Pons (tissue), 1 donor: ENCODE measurements at regions not wholly inside any gene's neighbourhood (a gene's known extent, or its start where the extent isn't known, plus 50 kb on each side); places are given as distances from the start of the nearest gene placed in this dataset.
A peak's percentile ranks its signal among the peaks of the same experiment; 100 is the strongest.
"Not testable (repeated sequence)": the region's sequence is repeated elsewhere in the genome, so short reads cannot be mapped to it uniquely, and the experiment has no call there.

ENCODE experiments used
- DNase-seq: peaks from one replicate; pipeline ENCODE4 v3.0.0-alpha.2; 2016; ENCODE audit warnings: low spot score

- DNase-seq: not testable (repeated sequence)
Measured at GRCh38 chr7:56697058-56697457, 435.2 kb downstream of the ZNF479 start.

DNA sequence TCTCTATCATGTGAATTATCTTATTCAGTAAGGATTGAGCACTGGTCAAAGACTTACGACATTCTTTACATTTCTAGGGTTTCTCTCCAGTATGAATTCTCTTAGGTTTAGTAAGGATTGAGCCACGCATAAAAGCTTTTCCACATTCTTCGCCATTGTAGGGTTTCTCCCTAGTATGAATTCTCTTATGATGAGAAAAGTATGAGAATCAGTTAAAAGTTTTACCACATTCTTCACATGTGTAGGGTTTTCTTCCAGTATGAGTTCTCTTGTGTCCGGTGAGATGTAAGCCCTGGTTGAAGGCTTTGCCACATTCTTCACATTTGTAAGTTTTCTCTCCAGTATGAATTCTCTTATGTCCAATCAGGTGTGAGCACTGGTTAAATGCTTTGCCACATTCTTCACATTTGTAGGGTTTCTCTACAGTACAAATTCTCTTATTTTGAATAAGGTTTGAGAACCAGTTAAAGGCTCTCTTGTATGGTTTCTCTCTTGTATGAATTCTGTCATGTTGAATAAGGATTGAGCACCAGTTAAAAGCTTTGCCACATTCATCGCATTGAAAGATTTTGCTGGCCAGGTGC, 445.9 kb downstream of the ZNF479 start:
- DNase-seq: no peak

GRCh38 chr7:56639173-56639746, 493.0 kb downstream of the ZNF479 start:
- DNase-seq: no peak

GRCh38 chr7:56609852-56610355, 493.7 kb upstream of the NUPR2 start:
- DNase-seq: no peak

DNA sequence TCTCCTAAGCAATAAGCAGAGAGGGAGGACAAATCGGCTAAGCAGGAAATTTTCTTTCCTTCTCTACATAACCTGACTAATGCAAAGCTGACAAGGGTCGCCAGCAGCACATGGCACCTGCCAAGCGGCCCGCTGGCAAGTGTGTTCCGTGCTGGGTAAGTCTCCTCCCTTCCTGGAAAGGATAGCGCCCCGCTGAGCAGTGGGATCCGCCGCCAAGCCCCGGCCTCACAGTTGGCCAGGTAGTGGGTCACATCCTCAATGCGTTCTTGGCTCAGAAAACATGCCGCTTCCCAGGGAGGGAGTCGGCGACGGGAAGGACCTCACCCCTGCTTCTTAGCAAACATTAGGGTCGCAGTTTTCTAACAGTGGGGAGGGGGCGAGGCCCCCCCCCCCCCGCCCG, 488.9 kb upstream of the NUPR2 start:
- DNase-seq: no peak

DNA sequence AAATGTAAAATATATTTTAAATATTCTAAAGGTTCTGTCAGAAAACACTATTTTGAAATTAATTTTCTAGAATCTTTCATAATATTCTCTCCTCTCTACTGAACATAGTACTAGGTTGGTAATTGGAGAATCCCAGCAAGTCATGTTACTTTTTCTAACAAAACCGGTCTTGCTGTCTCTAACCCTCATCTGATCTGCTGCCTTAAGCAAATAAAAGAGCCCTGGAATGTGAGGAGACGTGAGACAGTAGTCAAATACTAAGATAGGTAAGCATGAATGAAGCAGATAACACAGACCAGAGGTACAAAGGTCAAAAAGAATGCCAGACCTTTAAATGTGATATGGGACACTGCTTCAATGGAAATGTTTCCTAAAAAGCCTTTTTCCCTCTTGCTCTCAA, 462.4 kb upstream of the NUPR2 start:
- DNase-seq: no peak

DNA sequence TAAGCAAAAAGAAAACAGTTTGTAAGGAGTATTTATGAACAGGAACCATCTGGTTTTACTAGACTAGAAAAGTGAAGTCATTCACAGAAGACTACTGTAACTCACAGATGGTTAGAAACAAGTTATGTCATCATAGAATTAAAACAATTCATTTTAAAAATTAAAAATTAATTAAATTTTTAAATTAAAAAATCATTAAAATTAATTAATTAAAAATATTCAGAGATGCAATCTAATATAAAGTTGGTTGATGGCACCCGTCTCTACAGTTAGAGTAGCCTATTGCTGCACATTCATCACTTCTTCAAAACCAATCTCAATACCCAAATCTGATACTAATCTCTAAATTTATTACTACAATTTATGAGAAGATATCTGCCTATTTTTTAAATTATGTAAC, 454.8 kb upstream of the NUPR2 start:
- no peak for DNase-seq

- DNase-seq: no peak
Measured at GRCh38 chr7:56538541-56539429, 422.6 kb upstream of the NUPR2 start.

GRCh38 chr7:56537952-56538351, 421.7 kb upstream of the NUPR2 start:
- DNase-seq: peak; percentile 9

GRCh38 chr7:56537477-56537876, 421.3 kb upstream of the NUPR2 start:
- no peak for DNase-seq

DNA sequence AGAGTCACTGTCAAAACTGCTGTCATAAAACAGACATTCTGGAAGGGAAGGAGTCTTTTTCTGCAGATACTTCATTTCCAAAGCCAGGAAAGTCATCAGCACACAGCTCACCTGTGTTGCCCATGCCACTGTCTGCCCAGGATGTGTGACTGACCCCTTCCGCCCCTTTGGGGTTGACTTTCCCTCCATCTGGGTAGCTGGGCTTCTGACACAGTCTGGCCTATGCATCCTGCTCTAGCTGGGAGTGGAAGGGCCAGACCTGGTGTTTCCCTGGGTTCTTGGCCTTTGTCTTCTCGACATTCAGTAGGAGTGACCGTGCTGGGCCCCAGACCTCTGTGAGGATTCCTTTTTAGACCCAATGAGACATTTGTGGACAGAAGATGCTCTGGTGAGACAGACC, 378.9 kb upstream of the NUPR2 start:
- DNase-seq: no peak

DNA sequence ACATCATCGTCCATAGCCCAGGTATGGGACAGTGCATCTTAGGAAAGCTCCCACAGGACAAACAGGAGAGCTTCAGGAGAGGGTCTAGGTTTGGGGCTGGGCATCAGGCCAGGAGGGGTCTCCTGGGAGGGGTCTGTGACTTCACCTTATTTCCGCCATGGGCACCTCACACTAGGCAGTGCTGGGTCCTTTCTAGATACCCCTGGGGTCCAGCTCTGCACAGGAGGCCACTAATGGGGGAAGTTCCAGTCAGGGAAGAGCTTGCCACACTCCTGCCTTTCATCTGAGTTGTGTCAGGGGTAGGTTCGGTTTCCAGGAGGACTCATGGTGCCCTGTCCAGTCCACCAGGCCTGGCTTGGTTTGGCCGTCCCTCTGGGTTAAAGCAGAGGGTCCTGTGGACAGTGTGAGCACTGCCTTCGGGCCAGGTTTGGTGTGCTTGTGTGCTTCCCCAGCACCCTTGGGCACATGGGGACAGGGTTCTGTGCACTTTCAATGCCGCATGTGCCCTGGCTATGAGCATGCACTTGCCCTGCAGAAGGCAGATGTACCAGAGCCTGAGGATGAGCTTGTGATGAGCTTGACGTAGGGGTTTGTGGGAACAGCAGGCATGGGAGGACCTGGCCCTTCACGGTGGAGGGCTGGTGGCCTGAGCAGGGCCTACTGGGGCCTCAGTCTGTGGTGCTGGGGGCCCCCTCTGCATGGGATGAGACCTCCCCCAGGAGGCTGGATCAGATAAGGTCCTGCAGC, 377.7 kb upstream of the NUPR2 start:
- DNase-seq: no peak

- DNase-seq: no peak
Measured at GRCh38 chr7:56493196-56493595, 377.0 kb upstream of the NUPR2 start.

- DNase-seq: no peak
Measured at GRCh38 chr7:56491636-56492425, 375.6 kb upstream of the NUPR2 start.

GRCh38 chr7:56483861-56484550, 367.8 kb upstream of the NUPR2 start:
- no peak for DNase-seq

DNA sequence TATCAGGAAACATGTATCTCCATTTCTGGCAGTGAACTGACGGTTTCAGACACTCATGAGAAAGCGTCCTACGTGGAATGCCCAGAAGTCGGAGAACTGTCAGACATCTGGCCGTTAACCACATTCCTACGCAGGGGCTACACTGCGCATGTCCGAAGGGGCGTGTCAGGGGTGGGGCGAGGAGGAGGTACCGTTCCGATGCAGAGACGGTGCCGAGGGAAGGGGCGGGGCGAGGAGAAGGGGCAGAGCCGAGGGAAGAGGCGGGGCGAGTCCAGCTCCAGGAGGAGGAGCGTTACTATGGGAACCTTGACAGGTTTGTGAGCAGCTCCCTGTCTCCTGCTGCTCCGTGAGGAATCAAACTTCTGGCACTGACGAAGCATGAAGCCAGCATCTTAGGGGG, 366.9 kb upstream of the NUPR2 start:
- DNase-seq: no peak

DNA sequence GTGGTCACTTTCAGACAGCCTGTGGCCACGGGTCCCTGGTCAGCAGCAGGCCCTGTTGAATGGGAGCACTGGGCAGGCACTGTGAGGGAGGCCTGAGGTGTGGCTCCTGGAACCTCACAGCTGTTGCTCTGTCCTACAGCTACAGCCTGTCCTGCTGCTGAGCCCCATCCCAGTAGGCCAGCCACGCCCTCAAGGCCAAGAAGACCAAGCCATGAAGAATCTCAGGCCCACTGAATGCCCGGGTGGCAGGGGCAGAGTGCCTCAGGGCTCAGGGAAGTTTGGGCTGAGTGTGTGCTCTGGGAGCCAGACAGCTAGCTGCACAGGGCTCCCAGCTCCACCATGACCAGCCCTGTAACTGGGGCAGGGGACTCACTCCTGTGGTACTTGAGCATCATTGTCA, 363.5 kb upstream of the NUPR2 start:
- DNase-seq: no peak

DNA sequence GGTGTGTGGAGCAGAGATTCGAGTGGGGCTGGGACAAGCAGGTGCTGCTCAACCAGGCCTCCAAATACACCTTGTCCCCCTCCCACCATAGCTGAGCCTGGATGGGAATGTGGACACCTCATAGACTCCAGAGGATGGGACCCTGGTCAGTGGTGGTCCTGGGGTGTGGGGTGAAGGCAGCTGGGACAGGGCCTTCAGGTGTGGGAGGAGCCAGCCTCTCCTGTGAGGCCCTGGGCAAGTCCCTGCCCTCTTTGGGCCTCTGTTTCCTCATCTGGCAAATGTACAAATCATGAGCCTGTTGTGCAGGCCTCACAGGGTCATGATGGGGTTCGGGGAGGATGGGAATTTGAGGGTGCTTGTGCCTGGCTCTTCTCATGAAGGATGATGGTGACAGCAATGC, 362.9 kb upstream of the NUPR2 start:
- no peak for DNase-seq

DNA sequence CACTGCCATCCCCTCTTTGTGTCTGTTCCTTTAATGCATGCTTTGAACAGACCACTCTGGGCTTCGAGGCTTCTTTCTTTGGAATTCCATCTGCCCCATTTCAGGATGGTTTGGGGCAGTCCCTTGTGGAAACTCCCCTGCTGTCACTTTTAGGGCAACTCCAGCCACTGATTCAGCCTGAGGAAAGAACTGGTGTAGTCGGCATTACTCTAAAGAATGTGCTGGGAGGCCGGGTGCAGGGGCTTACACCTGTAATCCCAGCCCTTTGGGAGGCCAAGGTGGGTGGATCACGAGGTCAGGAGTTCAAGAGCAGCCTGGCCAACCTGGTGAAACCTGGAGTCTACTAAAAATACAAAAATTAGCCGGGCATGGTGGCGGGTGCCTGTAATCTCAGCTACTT, 358.1 kb upstream of the NUPR2 start:
- DNase-seq: no peak

DNA sequence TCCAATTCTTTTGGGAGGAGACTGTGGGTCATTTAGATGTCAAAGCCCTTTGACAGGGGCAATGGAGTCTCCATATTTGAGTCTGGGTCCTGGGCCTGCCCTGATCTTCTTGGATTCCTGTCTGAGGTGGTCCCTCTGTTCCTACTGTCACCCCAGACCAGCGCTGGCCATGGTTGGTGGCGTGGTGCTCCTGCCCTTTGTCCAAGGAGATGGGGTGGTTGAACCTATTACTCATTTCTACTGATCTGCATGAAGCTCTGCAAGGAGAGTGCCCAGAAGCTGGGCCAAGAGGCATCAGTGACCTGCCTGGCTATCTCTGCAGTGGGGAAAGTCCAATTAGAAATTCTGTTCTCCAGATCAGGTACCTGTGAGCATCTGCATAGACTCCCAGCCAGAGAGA, 355.6 kb upstream of the NUPR2 start:
- no peak for DNase-seq
